ENCODE measurements at regions not wholly inside any gene's neighbourhood (a gene's known extent, or its start where the extent isn't known, plus 50 kb on each side); places are given as distances from the start of the nearest gene placed in this dataset.

DNA sequence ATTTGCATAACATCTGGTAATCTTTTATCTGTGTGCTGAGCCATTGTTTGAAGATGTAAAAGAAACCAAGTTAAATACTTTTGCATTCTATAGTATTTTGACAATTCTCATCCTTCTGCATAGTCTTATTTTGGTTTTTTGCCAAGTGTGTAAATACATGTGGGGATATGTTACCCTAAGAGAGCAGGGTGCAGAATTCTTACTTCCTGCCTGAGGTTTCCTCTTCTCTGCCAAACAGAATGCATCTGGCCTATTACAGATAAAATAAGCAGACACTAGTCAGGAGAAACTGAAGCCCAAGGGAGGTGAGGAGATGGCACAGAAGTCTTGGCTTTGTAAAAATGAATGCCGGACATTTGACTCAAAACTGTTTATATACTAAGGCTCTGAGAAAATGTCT is 462.1 kb downstream of the TMEM38B start:
- TF ChIP-seq EZH2 (IDR thresholded peaks at IDR 0.05) (no peak), POLR2AphosphoS5 (IDR thresholded peaks at IDR 0.05; ENCODE audit: borderline replicate concordance, low read depth, low read length) (no peak)

Data from SK-N-MC (cell line).